ENCODE measurements at regions not wholly inside any gene's neighbourhood (a gene's known extent, or its start where the extent isn't known, plus 50 kb on each side); places are given as distances from the start of the nearest gene placed in this dataset.

DNA sequence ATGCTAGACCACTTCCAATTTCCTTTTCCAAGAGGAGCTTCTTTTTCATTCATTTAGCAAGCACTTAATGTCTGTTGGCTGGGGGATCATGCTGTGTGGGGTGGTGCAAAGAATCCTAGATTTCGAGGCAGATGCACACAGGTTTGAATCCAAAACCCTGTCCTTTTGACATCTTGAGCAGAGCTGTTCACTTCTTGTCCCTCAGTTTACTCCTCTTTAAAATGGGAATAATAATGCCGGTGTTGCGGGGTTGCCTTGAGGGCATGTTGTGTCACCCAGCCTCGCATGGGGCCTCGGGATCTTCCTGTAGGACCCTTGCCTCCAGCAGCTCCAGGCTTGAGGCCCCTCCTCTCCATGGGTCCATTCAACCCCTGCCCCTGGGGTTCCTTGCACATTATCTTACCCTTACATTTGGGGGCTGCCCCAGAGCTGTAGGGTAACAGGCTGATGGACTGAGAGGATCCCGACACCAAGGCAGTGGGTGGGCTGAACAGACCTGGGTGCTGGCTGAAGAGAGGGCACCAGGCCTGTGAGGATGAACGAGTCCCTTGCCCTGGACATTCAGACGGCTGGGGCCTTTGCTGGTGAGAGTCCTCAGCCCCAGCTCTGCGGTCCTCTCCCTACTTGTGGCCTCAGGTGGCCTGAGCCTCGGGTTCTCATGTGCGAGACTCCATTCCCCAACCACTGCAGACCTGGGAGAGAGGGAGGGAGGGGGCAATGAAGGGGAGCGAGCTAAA lies 145.8 kb downstream of the BARX1 start:
- Histone ChIP-seq H3K4me3 (ENCODE audit: low read depth, low read length) (no peak overlapping the region), H3K9me3 (ENCODE audit: control insufficient read depth, insufficient read depth, low read length) (no peaks in the 10 kb centered on the region), H3K27me3 (ENCODE audit: control insufficient read depth, insufficient read depth, low read length) (no peaks in the 10 kb centered on the region), H3K9ac (ENCODE audit: low read depth, low read length) (no peak overlapping the region), H3K27ac (ENCODE audit: low read depth, low read length) (no peak overlapping the region), H3K4me1 (ENCODE audit: control insufficient read depth, insufficient read depth, low read length) (peaks cover 9% of the 10 kb centered on the region; the same call in 1 of the 2 replicates), H3K36me3 (ENCODE audit: control insufficient read depth, insufficient read depth, low read length) (no peaks in the 10 kb centered on the region)

- Histone ChIP-seq H3K36me3 (ENCODE audit: control insufficient read depth, insufficient read depth, low read length) (no peaks in the 10 kb centered on the region), H3K4me1 (ENCODE audit: control insufficient read depth, insufficient read depth, low read length) (peaks cover 5% of the 10 kb centered on the region; the same call in 1 of the 2 replicates), H3K27me3 (ENCODE audit: control insufficient read depth, insufficient read depth, low read length) (no peaks in the 10 kb centered on the region), H3K9me3 (ENCODE audit: control insufficient read depth, insufficient read depth, low read length) (no peaks in the 10 kb centered on the region), H3K27ac (ENCODE audit: low read depth, low read length) (no peak overlapping the region), H3K9ac (ENCODE audit: low read depth, low read length) (no peak overlapping the region), H3K4me3 (ENCODE audit: low read depth, low read length) (no peak overlapping the region)
Measured at GRCh38 chr9:93808115-93809029, 146.8 kb downstream of the BARX1 start.

DNA sequence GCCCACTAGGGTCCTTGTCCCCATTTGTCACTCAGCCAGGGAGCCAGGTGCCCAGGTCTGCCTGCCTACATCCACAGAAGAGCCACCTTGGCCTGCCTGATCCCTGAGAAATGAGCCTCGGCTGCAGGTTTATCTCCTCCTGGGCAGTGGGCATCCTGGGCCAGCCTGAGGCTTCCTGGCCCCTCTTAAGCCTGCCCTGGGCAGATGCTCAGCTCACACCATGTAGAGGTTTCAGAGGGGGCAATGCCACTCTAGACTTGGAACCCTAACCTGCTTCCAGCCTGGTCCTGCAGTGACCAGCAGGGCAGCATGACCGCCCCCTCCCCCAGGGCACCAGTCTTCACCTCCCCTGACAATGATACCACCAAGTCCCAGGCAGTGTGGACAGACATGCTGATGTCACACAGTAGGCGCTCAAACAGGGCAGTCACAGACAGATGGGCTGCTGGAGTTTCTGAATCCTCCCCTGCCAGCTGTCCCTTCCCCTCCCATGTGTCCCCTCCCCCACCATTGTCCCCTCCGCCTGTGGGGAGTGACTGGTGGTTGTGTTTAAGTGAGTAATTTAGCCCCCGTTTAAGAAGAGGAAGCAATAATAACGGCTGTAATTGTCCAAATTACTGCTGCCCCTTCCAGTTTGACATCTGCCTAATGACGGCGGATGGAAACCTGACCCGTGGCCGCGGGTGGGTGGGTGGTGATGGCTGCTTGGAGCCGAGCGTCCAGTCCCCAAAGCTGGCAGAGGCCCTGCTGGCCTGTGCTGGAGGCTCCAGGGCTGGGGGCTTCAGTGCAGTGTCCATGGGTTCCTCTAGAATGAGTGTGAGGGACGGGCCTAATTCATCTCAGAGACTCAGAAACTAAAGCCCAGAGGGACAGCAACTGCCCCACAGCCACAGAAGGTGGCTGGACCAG lies 147.7 kb downstream of the BARX1 start:
- Histone ChIP-seq H3K27ac (ENCODE audit: low read depth, low read length) (no peak overlapping the region), H3K9ac (ENCODE audit: low read depth, low read length) (no peak overlapping the region), H3K4me3 (ENCODE audit: low read depth, low read length) (no peak overlapping the region), H3K9me3 (ENCODE audit: control insufficient read depth, insufficient read depth, low read length) (no peaks in the 10 kb centered on the region), H3K4me1 (ENCODE audit: control insufficient read depth, insufficient read depth, low read length) (peaks cover 5% of the 10 kb centered on the region; the same call in 1 of the 2 replicates), H3K36me3 (ENCODE audit: control insufficient read depth, insufficient read depth, low read length) (no peaks in the 10 kb centered on the region), H3K27me3 (ENCODE audit: control insufficient read depth, insufficient read depth, low read length) (no peaks in the 10 kb centered on the region)

DNA sequence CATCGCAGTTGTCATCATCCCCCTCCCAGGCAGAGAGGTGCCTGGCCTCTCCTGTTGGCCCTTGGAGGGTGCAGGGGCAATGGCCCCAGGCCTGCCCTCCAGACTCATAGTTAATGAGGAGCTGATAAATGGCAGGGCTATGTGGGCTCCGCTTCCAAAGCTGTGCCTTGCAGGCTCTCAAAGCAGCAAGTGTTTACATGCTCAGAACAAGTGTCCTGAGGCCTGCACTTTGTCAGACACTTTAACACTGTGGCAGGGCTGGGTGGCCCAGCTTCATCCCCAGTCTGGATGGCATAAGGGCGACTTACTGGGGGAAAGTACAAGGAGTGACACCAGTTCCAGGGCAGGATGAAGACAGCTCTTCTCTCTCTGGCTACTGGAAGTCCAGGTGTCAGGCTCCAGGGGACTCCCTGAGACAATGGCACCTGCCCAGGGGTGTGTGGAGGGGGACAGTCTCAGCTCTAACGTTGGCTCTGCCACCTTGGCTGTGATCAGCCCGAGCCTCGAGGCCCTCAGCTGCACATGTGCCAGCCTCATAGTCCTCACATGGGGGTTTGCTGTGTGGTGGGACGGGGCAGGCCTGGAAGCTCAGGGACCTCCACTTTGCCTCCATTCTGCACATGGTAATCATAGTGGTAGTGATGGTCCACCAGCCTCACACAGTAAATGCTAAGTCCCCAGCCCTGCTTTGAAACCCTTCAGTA lies 153.4 kb downstream of the BARX1 start:
- Histone ChIP-seq H3K27me3 (ENCODE audit: control insufficient read depth, insufficient read depth, low read length) (no peaks in the 10 kb centered on the region), H3K9ac (ENCODE audit: low read depth, low read length) (no peak overlapping the region), H3K4me3 (ENCODE audit: low read depth, low read length) (no peak overlapping the region), H3K9me3 (ENCODE audit: control insufficient read depth, insufficient read depth, low read length) (no peaks in the 10 kb centered on the region), H3K27ac (ENCODE audit: low read depth, low read length) (no peak overlapping the region), H3K4me1 (ENCODE audit: control insufficient read depth, insufficient read depth, low read length) (no peaks in the 10 kb centered on the region), H3K36me3 (ENCODE audit: control insufficient read depth, insufficient read depth, low read length) (no peaks in the 10 kb centered on the region)

DNA sequence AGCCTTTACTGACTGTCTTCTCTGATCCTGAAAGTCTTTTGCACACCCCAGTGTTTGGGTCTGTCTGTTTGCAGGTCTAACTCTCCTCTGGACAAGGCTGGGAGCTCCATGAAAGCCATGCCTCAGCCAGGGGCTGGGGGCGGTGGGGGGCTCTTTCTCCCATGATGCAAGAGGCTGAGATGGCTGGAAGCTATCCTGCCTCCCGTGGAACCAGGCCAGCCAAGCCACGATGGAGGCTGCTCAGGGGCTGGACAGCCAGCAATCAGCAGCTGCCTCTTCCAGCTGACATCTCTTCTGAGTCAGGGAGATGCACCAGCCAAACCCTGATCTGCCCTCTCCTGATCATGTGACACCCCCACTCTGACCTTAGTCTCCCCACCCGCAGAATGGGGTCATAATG lies 154.0 kb downstream of the BARX1 start:
- Histone ChIP-seq H3K4me3 (ENCODE audit: low read depth, low read length) (no peak overlapping the region), H3K36me3 (ENCODE audit: control insufficient read depth, insufficient read depth, low read length) (no peaks in the 10 kb centered on the region), H3K9me3 (ENCODE audit: control insufficient read depth, insufficient read depth, low read length) (no peaks in the 10 kb centered on the region), H3K27ac (ENCODE audit: low read depth, low read length) (no peak overlapping the region), H3K9ac (ENCODE audit: low read depth, low read length) (no peak overlapping the region), H3K4me1 (ENCODE audit: control insufficient read depth, insufficient read depth, low read length) (no peaks in the 10 kb centered on the region), H3K27me3 (ENCODE audit: control insufficient read depth, insufficient read depth, low read length) (no peaks in the 10 kb centered on the region)

DNA sequence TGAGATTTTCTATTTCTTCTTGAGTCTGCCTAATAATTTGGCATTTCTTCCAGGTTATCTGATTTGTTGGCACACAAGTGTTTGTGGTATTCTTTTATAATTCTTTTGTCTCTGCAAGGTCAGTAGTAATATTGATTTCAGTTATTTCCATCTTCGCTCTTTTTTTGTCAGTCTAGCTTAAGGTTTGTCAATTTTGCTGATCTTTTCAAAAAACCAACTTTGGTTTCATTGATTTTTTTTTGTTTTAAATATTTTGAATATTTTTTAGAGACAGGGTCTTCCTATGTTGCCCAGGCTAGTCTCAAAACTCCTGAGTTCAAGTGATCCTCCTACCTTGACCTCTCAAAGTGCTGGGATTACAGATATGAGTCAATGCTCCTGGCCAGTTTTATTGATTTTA lies 162.8 kb downstream of the BARX1 start:
- no peak overlapping the region for H3K4me3 ChIP-seq (ENCODE audit: low read depth, low read length)
- H3K4me1 ChIP-seq (ENCODE audit: control insufficient read depth, insufficient read depth, low read length): peaks cover 6% of the 10 kb centered on the region
- no peaks in the 10 kb centered on the region for H3K36me3 ChIP-seq (ENCODE audit: control insufficient read depth, insufficient read depth, low read length)
- H3K9me3 ChIP-seq (ENCODE audit: control insufficient read depth, insufficient read depth, low read length): no peaks in the 10 kb centered on the region; the same call in 1 of the 2 replicates
- no peak overlapping the region for H3K9ac ChIP-seq (ENCODE audit: low read depth, low read length)
- no peaks in the 10 kb centered on the region for H3K27me3 ChIP-seq (ENCODE audit: control insufficient read depth, insufficient read depth, low read length)
- H3K27ac ChIP-seq (ENCODE audit: low read depth, low read length): no peak overlapping the region

DNA sequence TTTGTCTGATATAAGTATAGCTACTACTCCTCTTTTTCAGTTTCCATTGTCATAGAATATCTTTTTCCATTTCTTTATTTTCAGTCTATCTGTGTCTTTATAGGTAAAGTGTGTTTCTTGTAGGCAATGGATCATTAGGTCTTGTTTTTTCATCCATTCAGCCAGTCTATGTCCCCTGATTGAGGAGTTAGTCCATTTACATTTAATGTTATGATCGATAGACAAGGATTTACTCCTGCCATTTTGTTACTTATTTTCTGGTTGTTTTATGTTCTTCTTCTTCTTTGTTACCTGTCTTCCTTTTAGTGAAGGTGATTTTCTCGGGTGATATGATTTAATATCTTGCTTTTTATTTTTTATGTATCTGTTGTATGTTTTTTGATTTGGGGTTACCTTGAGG lies 169.0 kb downstream of the BARX1 start:
- no peak overlapping the region for H3K9ac ChIP-seq (ENCODE audit: low read depth, low read length)
- H3K27me3 ChIP-seq (ENCODE audit: control insufficient read depth, insufficient read depth, low read length): no peaks in the 10 kb centered on the region
- H3K27ac ChIP-seq (ENCODE audit: low read depth, low read length): no peak overlapping the region
- no peaks in the 10 kb centered on the region; the same call in 1 of the 2 replicates for H3K9me3 ChIP-seq (ENCODE audit: control insufficient read depth, insufficient read depth, low read length)
- H3K4me1 ChIP-seq (ENCODE audit: control insufficient read depth, insufficient read depth, low read length): no peaks in the 10 kb centered on the region
- H3K36me3 ChIP-seq (ENCODE audit: control insufficient read depth, insufficient read depth, low read length): no peaks in the 10 kb centered on the region
- no peak overlapping the region for H3K4me3 ChIP-seq (ENCODE audit: low read depth, low read length)

DNA sequence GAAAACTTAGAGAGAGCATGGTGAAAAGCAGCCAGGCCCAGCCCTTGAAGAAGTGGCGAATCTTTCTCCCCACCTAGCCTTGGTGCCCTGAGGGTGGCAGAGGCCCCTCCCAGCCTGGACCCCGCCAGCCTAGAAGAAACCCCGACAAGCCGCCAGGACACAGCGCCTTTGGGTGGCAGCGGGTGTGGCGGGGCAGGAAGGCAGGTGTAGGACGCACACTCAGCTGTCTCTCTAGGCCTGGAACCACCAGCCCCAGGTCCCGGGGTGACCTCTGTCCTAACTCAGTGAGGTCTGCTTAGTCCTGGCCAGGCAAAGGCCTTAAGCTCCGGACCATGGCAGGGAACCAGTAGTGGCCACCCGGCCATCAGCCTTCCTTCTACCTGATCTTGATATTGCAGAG lies 178.3 kb downstream of the BARX1 start:
- Histone ChIP-seq H3K9ac (ENCODE audit: low read depth, low read length) (no peak overlapping the region), H3K9me3 (ENCODE audit: control insufficient read depth, insufficient read depth, low read length) (no peaks in the 10 kb centered on the region), H3K36me3 (ENCODE audit: control insufficient read depth, insufficient read depth, low read length) (no peaks in the 10 kb centered on the region), H3K27ac (ENCODE audit: low read depth, low read length) (no peak overlapping the region), H3K27me3 (ENCODE audit: control insufficient read depth, insufficient read depth, low read length) (no peaks in the 10 kb centered on the region), H3K4me1 (ENCODE audit: control insufficient read depth, insufficient read depth, low read length) (no peaks in the 10 kb centered on the region), H3K4me3 (ENCODE audit: low read depth, low read length) (no peak overlapping the region)

DNA sequence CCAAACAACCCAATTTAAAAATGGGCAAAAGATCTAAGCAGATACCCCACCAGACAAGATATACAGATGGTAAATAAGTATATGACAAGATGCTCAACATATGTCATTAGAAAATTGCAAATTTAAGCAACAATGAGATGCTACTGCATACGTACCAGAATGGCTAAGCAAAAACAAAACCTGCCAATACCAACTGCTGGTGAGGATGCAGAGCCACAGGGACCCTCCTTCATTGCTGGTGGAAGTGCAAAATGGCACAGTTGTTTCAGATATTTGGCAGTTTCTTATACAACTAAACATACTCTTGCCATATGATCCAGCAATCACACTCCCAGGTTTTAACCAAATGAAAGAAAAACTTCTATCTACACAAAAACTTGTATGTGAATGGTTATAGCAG lies 178.9 kb downstream of the BARX1 start:
- Histone ChIP-seq H3K4me1 (ENCODE audit: control insufficient read depth, insufficient read depth, low read length) (no peaks in the 10 kb centered on the region), H3K4me3 (ENCODE audit: low read depth, low read length) (no peak overlapping the region), H3K27me3 (ENCODE audit: control insufficient read depth, insufficient read depth, low read length) (no peaks in the 10 kb centered on the region), H3K9ac (ENCODE audit: low read depth, low read length) (no peak overlapping the region), H3K36me3 (ENCODE audit: control insufficient read depth, insufficient read depth, low read length) (no peaks in the 10 kb centered on the region), H3K9me3 (ENCODE audit: control insufficient read depth, insufficient read depth, low read length) (no peaks in the 10 kb centered on the region), H3K27ac (ENCODE audit: low read depth, low read length) (no peak overlapping the region)

GRCh38 chr9:93774331-93775102 lies 180.6 kb downstream of the BARX1 start:
- Histone ChIP-seq H3K27ac (ENCODE audit: low read depth, low read length) (no peak overlapping the region), H3K9me3 (ENCODE audit: control insufficient read depth, insufficient read depth, low read length) (no peaks in the 10 kb centered on the region), H3K4me1 (ENCODE audit: control insufficient read depth, insufficient read depth, low read length) (no peaks in the 10 kb centered on the region), H3K36me3 (ENCODE audit: control insufficient read depth, insufficient read depth, low read length) (no peaks in the 10 kb centered on the region), H3K27me3 (ENCODE audit: control insufficient read depth, insufficient read depth, low read length) (no peaks in the 10 kb centered on the region), H3K9ac (ENCODE audit: low read depth, low read length) (no peak overlapping the region), H3K4me3 (ENCODE audit: low read depth, low read length) (no peak overlapping the region)

Measured in HUES48 (cell line).